ENCODE measurements at regions not wholly inside any gene's neighbourhood (a gene's known extent, or its start where the extent isn't known, plus 50 kb on each side); places are given as distances from the start of the nearest gene placed in this dataset.

DNA sequence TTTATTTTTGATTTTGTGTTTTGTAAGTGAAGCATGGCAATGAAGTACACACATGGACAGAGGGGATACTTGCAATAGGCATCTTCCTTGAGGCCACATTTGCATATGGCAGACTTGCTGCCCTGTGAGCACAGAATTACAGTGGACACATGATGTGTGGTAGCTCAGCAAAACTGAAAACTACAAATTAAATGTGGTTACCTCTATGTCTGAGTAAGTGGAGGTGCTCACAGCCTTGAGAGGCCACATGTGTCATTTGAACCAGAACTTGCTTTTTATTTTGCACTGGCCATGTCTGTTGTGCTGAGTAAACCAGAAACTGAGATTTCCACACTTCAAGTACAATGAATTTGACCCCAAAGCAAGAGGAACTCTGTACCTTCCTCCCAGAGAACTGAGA lies 998.5 kb upstream of the NXPH2 start:
- H2BK12ac ChIP-seq (ENCODE audit: insufficient read length, low read depth, low read length) = no peak overlapping the region
- H3T11ph ChIP-seq (ENCODE audit: low read length) = no peak overlapping the region
- H2AK5ac ChIP-seq (ENCODE audit: insufficient read length, low read length) = no peak overlapping the region
- H3K27ac Mint-ChIP-seq = no peak overlapping the region
- no peak overlapping the region for H2BK15ac ChIP-seq (ENCODE audit: low read depth, low read length)
- H3K9me3 Mint-ChIP-seq = no peaks in the 10 kb centered on the region
- H4K5ac ChIP-seq (ENCODE audit: insufficient read length, low read depth, low read length) = no peak overlapping the region
- no peak overlapping the region for H4K91ac ChIP-seq (ENCODE audit: insufficient read length, low read depth, low read length)
- TF ChIP-seq, protein P1, sequence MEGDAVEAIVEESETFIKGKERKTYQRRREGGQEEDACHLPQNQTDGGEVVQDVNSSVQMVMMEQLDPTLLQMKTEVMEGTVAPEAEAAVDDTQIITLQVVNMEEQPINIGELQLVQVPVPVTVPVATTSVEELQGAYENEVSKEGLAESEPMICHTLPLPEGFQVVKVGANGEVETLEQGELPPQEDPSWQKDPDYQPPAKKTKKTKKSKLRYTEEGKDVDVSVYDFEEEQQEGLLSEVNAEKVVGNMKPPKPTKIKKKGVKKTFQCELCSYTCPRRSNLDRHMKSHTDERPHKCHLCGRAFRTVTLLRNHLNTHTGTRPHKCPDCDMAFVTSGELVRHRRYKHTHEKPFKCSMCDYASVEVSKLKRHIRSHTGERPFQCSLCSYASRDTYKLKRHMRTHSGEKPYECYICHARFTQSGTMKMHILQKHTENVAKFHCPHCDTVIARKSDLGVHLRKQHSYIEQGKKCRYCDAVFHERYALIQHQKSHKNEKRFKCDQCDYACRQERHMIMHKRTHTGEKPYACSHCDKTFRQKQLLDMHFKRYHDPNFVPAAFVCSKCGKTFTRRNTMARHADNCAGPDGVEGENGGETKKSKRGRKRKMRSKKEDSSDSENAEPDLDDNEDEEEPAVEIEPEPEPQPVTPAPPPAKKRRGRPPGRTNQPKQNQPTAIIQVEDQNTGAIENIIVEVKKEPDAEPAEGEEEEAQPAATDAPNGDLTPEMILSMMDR (conservative IDR thresholded peaks at IDR 0.05) = no peak
- H3K23me2 ChIP-seq (ENCODE audit: insufficient read length, low read depth, low read length, poor library complexity, severe bottlenecking) = no peaks in the 10 kb centered on the region
- H2BK120ac ChIP-seq (ENCODE audit: low read depth, low read length, poor library complexity, severe bottlenecking) = no peak overlapping the region
- H4K8ac ChIP-seq (replicated peaks; ENCODE audit: insufficient read length, low read depth, low read length) = no peak overlapping the region
- no peaks in the 10 kb centered on the region for H3K9me3 ChIP-seq (ENCODE audit: control insufficient read depth, low read depth, low read length)
- H2BK20ac ChIP-seq (ENCODE audit: low read depth, low read length, poor library complexity, severe bottlenecking) = no peak overlapping the region
- DNase-seq = no peak
- no peak overlapping the region for H3K14ac ChIP-seq (ENCODE audit: insufficient read depth, low read length)
- H3K36me3 Mint-ChIP-seq (ENCODE audit: insufficient read depth in 1 of 3, low read depth in 3 of 3) = no peaks in the 10 kb centered on the region
- H3K27ac ChIP-seq (ENCODE audit: insufficient read length, low read depth, low read length) = no peak overlapping the region
- no peaks in the 10 kb centered on the region for H3K79me2 ChIP-seq (ENCODE audit: insufficient read depth, low read length)
- H3K4me1 Mint-ChIP-seq = no peaks in the 10 kb centered on the region
- H3K4me3 Mint-ChIP-seq = no peak overlapping the region
- H3K18ac ChIP-seq (ENCODE audit: insufficient read length, low read depth, low read length) = no peak overlapping the region
- H2BK5ac ChIP-seq (ENCODE audit: insufficient read length, low read length) = no peak overlapping the region
- no peak overlapping the region for H3K4me2 ChIP-seq (ENCODE audit: insufficient read depth, insufficient read length, low read length)
- no peak overlapping the region for H3K9ac ChIP-seq (ENCODE audit: extremely low read depth, insufficient read length, low read length)
- H3K4ac ChIP-seq (ENCODE audit: low read depth, low read length) = no peak overlapping the region
- no peak overlapping the region for H2AFZ ChIP-seq (ENCODE audit: low read length)
- no peaks in the 10 kb centered on the region for H4K20me1 ChIP-seq (ENCODE audit: control insufficient read depth, insufficient read depth, insufficient read length)
- H3K27me3 Mint-ChIP-seq (ENCODE audit: low read depth) = no peaks in the 10 kb centered on the region
- no peaks in the 10 kb centered on the region for H3K4me1 ChIP-seq (ENCODE audit: insufficient read depth, low read length)
- no peaks in the 10 kb centered on the region for H3K27me3 ChIP-seq (ENCODE audit: insufficient read depth, low read length)
- H3K56ac ChIP-seq (ENCODE audit: insufficient read length, low read depth, low read length) = no peak overlapping the region
- no peak overlapping the region for H3K23ac ChIP-seq (ENCODE audit: insufficient read length, low read depth, low read length)
- H3K79me1 ChIP-seq (ENCODE audit: insufficient read depth, low read depth, low read length, poor library complexity, severe bottlenecking) = no peaks in the 10 kb centered on the region
